GM21390 (cell line): ENCODE measurements at regions not wholly inside any gene's neighbourhood (a gene's known extent, or its start where the extent isn't known, plus 50 kb on each side); places are given as distances from the start of the nearest gene placed in this dataset.

Source experiments
- ATAC-seq: cut with Tn5 transposase; IDR thresholded peaks from one replicate; pipeline ENCODE4 v1.9.1; 2021; ENCODE audit not compliant: unreplicated experiment

DNA sequence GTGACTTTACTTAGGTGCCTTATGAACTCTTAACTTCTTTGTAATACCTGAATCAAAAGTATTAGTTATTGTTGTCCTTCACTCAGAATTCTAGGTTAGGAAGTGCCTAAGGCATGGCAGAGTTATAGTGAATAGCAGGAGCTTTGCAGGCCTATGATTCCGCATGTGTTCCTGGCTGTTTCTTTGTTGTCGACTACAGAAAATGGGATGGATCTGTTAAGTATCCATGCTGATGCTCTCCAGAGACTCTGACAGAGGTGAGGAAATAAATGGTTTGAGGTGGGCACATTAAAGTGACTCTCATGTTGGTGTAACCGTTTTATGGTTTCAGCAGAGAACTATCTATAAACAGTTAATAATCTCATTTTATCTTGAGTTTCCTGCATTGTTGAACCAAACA lies 1601.3 kb downstream of the PCDH7 start:
- no peak for ATAC-seq

DNA sequence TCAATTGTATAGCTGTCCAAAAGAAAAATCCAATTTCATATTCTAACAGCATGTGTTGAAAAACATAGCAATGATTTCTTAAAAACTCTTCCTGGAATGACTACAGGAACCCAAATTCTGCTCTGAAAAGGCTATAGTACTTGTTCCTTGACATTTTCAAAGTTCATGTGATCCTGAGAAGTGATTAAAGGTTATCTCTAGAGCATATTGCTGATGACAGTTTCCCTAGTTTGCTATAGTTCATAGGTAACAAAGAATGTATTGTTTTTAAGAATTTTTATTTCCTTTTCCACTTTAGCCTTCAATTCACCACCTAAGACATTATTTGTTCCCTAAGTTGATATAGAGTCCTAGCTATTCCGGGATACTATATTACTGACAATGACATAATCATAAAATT lies 1614.6 kb downstream of the PCDH7 start:
- ATAC-seq = no peak

DNA sequence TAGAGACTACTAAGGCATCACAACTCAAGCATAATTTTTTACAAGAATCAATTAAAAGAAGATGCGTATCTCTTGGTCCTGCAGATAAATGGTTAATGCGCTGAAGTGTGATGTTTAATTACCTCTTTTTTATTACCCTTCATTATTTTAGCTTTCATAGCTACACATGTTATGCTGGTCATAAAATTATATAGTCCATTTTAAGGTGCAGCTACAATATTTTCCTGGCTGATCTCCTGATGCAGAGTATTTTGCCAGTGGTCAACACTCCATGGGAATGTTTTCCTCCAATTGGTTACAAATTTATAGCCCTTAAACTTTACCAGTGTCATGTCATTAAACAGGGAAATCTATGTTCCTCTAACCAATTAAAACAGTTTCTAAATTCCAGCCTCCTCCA lies 1617.2 kb downstream of the PCDH7 start:
- no peak for ATAC-seq

DNA sequence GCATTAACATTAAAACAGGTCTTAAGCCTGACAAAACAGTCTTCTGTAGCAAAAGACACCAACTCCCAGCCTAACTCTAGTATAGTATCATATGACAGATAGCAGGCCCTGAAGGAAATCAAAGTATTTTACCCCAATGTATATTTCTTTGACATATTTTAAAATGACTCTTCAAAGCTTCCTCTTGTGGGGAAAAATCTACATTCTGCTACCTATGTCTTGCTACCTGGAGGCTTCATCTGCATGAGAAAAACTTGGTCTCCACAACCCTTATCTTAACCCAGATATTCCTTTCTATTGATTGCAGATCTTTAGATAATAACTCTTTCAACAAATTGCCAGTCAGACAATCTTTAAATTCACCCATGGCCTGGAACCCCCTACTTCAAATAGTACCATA lies 1620.4 kb downstream of the PCDH7 start:
- no peak for ATAC-seq

DNA sequence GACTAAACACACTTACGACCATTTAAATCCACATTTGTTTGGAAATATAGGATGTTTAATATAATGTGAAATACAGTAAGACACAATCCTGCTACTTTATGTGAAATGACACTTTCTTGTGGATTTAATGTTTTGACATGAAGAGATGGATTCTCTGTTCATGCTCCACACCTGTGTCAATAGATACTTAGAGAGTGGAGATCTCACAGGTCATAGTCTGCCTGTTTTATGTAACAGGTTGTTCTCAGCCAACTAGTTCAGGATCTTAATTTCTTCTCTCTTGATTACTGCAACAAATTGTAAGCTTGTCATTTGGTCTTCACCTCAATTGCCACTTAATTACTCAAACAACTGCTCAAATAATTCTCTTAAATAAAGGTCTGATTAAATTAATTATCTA lies 1621.2 kb downstream of the PCDH7 start:
- ATAC-seq = no peak

DNA sequence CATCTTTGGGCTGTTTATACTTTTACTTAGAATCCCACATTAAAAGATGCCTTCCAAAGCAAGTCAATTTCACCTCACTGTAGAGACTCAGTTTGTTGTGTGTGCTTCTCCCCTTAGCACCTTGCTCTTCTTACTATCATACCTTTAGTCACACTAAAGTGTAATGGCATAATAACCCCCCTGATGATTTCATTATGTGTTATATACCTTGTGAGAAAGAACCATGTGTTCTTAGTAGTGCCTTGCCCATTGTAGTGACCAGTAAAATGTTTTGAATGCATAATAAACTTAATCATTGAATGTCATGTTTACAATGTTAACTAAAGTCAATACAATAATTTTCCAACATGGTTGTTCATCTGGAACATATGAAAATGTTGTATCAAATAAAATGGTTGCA lies 1621.9 kb downstream of the PCDH7 start:
- ATAC-seq = no peak

DNA sequence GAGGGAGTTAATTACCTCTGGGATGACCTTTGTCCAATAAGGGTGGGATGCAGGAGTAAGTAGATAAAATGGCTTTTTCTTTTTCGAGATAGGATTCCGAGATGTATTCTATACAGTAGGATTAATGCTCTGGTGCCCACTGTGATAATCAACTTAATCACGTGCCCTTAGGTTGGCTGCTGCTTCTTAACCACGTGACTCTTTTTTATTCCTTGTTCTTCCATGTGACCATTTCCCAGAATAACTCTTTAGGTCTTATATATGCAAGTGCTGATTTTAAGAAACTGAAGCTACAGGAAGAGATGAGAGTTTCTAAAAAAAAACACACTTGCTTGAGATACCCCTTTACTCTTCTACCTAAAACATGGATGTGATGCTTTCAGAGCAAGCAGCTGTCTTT lies 1628.9 kb downstream of the PCDH7 start:
- no peak for ATAC-seq

DNA sequence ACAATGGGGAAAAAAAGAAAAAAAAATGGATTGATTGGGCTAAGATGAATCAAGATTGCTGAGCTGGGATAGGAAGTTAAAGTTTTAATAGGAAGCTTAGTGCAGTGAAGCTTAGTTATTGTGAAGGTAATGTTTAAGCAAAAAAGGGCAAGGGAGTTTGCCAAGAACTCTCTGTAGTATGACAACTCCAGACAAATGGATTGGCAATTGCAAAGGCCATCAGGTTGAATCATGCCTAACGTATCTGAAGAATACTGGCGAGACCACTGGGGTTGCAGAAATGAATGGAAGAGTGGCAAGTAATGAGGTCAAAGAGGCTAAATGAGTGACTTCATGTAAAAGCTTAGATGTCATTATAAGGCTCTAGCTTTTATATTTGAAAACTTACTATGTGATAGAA lies 1654.0 kb downstream of the PCDH7 start:
- ATAC-seq = no peak

DNA sequence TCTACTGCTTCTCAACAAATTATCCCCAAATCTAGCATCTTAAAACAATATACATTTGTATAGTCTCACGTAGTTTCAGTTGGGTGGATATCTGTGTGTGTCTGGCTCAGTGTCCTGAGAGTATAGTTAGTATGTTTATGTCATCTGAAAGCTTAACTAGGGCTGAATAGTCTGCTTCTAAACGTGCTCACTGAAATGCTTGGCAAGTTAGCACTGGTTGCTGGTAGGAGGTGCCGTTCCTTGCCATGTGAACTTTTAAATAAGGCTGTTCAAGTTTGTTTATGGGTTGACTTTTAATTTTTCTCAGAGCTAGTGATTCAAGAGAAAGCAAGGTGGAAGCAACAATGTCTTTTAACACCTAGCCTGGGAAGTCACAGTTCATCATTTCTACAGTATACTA lies 1673.6 kb downstream of the PCDH7 start:
- no peak for ATAC-seq

DNA sequence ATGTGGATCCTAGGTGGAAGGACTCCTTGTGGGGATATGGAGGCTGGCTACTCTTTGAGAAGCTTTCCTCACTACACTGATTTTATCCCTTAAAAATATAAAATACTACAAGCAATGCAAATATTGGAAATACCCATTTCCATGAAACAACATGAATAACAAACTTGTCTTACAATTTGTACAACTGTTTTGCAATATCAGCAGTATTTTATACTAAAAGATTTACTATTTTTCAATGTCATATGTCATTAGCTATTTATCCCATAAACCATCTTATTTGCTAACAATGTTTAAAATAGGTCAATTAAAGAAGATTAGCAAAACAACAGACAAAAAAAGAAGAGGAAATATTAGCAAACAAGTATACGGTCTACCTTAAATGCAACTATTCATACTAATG lies 1674.1 kb downstream of the PCDH7 start:
- ATAC-seq = no peak

DNA sequence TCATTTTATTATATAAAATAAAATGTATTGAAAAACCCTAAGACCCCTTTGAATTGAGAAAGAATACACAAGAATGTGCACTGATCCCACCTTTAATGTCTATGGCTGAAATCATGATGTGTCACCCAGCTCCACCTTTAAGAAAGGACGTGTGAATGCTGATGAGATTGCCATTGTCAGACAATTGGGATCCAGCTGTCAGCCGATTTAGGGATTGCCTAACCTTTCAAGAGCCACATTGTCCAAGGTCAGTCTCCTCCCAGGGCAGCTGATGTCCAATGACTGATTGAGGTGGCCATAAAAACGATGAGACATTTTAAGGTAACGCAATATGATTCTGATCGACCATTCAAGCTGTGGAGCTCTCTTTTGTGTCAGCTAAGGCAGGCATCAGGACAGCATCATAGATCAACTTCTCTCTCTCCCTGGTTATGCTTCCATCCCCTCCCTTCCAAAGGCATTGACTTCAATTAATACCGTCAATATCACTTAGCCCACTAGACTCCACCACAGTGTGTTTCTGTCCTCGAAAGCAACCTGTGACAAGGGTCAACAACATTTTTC lies 1676.4 kb downstream of the PCDH7 start:
- ATAC-seq = no peak

DNA sequence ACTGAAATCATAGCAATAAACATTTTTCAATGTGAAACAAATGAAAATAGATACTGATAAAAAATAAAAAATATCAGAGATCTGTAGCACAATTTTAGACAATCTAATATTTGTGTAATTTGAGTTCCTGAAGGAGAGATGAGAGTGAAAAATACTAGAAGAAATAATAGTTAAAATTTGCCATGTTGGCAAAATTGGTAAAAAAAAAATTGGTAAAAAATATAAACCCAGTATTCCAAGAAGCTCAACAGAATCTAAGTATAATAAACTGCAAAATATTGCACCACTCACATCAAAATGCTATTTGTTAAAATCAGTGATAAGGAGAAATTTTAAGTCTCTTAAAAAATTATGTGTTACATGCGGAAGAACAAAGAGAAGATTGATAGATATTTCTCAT lies 1680.7 kb downstream of the PCDH7 start:
- ATAC-seq = no peak

DNA sequence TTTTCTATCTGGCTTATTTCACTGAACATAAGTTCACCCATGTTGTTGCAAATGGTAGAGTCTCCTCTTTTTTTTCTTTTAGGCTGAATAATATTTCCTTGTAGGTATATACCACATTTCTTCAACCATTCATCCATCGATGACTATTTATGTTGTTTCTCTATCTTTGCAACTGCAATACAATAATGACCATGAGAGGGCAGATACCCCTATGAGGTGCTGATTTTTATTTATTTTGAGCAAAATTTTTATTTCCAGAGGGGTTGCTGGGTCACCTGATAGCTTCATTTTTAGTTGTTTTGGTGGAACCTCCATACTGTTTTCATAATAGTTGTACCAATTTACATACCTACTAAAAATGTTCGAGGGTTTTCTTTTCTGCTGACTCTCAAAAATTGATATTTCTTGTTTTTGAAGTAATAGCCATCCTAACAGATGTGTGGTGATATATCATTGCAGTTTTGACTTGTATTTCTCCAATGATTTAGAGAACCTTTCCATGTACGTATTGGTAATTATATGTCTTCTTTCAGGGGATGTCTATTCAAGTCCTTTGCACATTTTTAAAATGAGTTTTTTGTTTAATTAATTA lies 1697.0 kb downstream of the PCDH7 start:
- no peak for ATAC-seq

DNA sequence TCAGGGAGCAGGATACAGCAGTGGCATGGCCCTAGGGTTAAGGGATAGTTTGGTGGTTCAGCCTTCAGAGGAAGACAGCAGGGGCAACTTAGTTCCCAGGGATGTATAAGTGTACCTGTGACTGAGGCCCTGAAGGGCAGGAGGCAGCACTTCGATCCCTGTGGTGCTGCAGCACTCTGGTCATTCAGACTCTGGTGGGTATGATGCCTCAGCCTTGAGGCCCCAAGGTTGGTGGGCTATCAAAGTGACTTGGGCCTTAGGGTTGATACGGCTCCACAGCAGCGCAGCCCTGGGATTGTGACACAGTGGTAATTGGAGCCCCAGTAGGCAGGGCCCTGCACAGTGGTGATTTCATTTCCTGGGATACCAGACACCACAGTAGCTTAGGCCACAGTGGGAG lies 1703.1 kb downstream of the PCDH7 start:
- no peak for ATAC-seq

DNA sequence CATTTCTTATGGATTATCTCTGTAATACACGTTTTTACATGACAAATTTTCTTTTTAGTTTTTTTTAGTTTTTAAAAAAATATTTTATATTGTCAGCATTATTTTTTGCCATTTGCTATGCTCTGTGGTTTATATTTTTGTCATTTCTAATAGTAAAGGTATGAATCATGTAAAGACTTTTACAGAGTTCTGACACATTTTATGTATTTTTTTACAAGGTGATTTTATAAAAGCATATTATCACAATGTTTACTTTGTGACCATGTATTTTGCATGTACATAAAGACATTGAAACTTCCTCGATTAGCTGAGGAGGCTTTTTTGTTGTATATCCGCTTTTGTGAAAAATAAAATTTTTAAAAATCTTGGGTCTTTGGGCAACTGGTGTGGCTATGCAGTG lies 1705.1 kb downstream of the PCDH7 start:
- ATAC-seq = no peak

DNA sequence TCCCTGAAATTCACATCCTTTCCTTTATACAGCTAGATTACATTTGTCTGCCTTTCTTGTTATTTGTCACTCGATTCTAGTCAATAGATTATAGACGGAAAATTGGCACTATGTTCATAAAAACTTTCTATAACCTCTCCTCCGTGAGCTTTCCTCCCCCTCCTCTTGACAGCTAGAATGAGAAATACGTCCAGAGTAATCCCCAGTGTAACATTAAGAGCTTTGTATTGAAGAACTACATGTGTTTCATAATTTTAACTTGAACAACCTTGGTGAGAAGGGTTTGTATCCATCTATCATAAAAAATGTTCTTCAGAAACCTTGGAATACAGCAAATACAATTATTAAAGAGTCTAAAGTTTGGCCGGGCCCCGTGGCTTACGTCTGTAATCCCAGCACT lies 1707.4 kb downstream of the PCDH7 start:
- ATAC-seq = no peak

DNA sequence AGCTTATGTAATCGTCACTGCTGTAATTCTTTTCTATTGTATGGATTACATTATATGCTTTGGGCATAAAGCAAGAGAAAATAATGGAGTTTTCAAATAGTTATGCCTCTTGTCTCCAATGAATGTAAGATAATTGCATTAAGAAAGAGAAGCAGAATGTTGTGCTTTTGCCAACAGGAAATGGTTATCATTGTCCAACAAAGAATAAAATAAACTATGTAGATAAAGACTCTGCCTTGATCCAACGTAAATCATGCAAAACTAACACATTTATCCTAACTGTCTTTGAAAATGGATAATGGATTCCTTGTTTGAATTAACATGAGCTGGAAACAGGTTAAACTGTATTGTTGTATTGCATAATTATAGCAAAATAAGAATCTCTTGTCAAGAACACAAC lies 1709.0 kb downstream of the PCDH7 start:
- no peak for ATAC-seq

DNA sequence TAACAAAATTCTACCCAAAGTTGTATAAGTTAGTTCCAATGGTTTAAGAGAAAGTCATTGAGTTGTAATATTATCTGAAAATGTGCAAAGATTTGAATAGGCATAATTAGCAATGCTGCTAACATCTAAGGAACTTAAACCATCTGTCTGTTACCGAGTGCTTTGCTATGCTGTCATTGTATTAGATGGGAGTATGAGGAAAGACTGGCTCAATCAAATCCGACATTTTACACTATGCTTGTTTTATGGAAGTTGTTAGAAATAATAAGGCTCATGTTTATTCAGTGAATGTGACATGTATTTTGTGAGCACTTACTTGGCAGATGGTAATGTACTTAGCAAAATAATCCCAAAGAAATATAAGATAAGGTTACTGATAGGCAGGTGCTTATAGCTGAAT lies 1715.1 kb downstream of the PCDH7 start:
- ATAC-seq = no peak

DNA sequence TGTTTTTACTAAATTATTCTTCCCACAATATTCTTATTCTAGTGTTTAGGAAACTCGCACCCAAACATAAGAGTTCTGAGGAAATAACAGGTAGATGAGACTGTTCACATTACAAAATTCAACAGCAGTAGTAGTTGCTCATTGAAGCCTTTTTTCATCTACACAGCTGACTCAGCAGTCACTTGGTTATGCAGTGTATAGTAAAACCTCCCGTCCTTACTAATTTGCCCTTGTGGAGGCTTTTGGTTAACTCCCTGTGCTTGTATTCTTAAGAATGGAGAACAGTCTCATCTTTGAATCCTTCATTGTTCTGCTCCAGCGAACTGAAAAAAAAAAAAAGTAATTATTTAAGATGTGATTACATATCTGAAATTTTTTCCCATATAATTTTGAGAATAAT lies 1716.6 kb downstream of the PCDH7 start:
- ATAC-seq = no peak

DNA sequence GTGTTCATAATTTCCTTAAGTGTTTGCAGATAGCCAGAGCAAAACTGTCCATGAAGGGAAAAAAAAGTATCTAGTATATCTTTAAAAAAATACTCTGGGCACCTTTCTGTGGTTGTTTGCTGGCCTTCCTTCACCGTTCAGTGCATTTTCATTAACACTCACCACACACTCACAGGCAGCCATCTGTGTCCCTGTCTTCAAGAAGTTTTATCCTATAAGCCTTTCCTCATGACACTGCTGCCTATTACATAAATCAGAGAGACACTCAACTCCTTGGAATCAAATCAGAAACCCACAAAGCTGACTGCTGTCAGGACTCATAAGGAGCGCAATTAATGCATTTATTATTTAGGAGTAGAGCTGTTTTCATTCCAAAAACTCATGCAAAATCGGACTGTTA lies 1720.2 kb downstream of the PCDH7 start:
- no peak for ATAC-seq

DNA sequence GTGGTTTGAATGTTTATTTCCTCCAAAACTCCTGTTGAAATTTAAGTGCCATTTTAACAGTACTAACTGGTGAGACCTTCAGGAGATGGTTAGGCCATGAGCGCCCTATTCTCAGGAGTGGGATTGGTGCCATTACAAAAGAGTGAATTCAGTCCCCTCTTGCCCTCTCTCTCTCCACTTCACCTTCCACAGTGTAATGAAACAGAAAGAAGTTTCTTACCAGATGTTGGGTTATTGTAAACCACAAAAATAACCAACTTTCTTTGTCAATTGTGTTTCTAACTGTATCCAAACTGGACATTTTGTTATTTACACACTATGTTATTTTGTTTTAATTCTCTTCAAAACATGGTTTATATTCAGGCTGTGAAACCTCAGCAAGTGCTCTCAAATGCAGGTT lies 1734.3 kb downstream of the PCDH7 start:
- ATAC-seq = no peak

DNA sequence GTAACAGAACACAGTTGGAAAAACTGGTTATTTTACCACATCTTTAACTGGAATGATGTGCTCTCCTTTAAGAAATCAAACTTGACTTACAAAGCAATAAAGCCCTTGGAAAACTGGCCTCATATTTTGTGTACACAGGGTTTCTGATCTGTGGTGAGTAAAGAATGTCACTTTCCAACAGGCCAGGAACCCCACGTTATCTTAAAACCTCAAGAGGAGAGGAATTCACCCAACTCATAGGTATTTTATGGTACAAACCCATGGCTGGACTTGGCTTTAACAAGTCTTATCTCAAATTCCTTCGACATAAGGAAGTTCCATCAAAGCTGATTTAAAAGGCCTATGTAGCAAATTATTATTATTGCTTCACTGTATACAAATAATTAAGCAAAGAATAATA lies 1735.1 kb downstream of the PCDH7 start:
- ATAC-seq = no peak

DNA sequence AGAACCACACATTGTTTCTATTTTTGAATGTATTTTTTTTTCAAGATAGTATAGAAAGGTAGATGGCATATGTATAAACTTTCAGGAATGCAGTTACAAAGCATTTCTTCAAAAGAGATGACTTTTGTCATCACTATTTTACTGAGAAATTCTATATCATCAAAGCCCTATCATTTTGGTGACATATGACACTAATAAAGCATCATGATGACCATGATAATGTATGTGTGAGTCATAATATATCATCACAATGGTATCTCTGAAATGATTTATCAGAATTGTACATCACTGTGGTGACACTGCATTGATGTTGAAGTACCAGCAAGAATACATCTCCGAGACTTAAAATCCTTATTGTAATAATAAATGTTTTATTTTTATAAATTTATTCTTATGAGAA lies 1740.8 kb downstream of the PCDH7 start:
- no peak for ATAC-seq

DNA sequence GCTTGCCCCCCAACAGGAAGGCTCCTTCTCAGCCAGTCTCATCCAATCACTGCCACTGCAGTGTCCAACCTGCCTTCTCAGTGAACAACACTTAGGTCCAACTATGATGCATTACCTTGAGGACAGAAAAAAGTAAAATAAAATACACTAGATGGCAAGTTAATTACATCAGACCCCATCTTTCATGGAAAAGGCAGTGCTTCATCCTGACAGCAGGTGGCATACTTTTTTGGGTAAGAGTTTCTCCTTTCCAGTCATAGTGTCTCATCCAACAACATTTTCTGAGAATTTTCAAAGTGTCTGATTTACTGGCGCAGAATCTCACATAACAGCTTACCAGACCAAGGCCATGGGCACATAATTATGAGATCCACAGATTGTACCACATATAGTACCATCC lies 1742.8 kb downstream of the PCDH7 start:
- ATAC-seq = no peak
